KMS-11 (cell line): ENCODE measurements at regions not wholly inside any gene's neighbourhood (a gene's known extent, or its start where the extent isn't known, plus 50 kb on each side); places are given as distances from the start of the nearest gene placed in this dataset.

Experiments
- H2AFZ ChIP-seq: fragments of 200-600 bp; sonication (generic); 2 replicates; pipeline ENCODE4 v1.6.1; 2016; ENCODE audit warnings: antibody characterized with exemption, mixed run types, low read depth
- H3K27ac ChIP-seq: fragments of 200-600 bp; sonication (generic); 2 replicates; pipeline ENCODE4 v1.6.1; 2016; ENCODE audit warnings: mild to moderate bottlenecking, mixed run types
- H3K27me3 ChIP-seq: fragments of 200-600 bp; sonication (generic); 2 replicates; pipeline ENCODE4 v1.6.1; 2017; ENCODE audit warnings: mild to moderate bottlenecking, low read depth, mixed run types, moderate library complexity; ENCODE audit not compliant: insufficient read depth
- H3K36me3 ChIP-seq: fragments of 200-600 bp; sonication (generic); 2 replicates; pipeline ENCODE4 v1.6.1; 2017; ENCODE audit warnings: mild to moderate bottlenecking, mixed run types; ENCODE audit not compliant: insufficient read depth
- H3K4me1 ChIP-seq: fragments of 200-600 bp; sonication (generic); 2 replicates; pipeline ENCODE4 v1.6.1; 2016; ENCODE audit warnings: mild to moderate bottlenecking, low read depth, mixed run types; ENCODE audit not compliant: poor library complexity, severe bottlenecking
- H3K4me2 ChIP-seq: fragments of 200-600 bp; sonication (generic); 2 replicates; pipeline ENCODE4 v1.7.0; 2016; ENCODE audit warnings: mild to moderate bottlenecking, mixed run types
- H3K4me3 ChIP-seq: fragments of 200-600 bp; sonication (generic); IDR thresholded peaks from 2 replicates; pipeline ENCODE4 v1.6.1; 2017; ENCODE audit warnings: low read depth, low read length, mixed read lengths; ENCODE audit not compliant: insufficient read depth
- H3K79me2 ChIP-seq: fragments of 200-600 bp; sonication (generic); 2 replicates; pipeline ENCODE4 v1.6.1; 2016; ENCODE audit warnings: low read depth, mixed run types; ENCODE audit not compliant: insufficient read depth
- H3K9ac ChIP-seq: fragments of 200-600 bp; sonication (generic); 2 replicates; pipeline ENCODE4 v1.6.1; 2016; ENCODE audit warnings: mild to moderate bottlenecking, mixed run types
- H4K20me1 ChIP-seq: fragments of 200-600 bp; sonication (generic); 2 replicates; pipeline ENCODE4 v1.6.1; 2016; ENCODE audit warnings: mild to moderate bottlenecking, mixed run types; ENCODE audit not compliant: insufficient read depth
- TF ChIP-seq, protein P1 (sequence below): fragments of 200-600 bp; sonication (generic); conservative IDR thresholded peaks from 2 replicates; pipeline ENCODE4 v1.6.1; 2017; ENCODE audit warnings: low read depth, mild to moderate bottlenecking, antibody characterized with exemption, low read length, moderate library complexity, mixed read lengths

DNA sequence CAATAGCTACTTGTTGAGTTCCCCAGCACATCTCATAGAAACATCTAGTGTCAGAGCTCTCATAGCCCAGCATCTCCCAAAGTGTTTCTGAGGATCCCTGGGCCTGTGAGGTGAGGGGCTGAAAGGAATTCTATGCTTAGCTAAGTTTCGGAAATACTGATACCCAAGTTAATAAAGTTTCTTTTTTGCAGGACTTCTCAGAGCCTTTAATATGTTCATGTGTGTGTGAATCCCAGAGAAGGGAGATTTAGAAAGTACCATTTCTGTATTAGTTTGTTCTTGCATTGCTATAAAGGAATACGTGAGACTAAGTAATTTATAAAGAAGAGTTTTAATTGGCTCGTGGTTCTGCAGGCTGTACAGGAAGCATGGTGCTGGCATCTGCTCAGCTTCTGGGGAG is 211.2 kb downstream of the TSN start:
- Histone ChIP-seq H3K4me2 (no peak overlapping the region), H3K79me2 (no peaks in the 10 kb centered on the region), H3K9ac (no peak overlapping the region), H3K4me3 (no peak overlapping the region), H2AFZ (no peak overlapping the region), H3K36me3 (no peaks in the 10 kb centered on the region), H4K20me1 (no peaks in the 10 kb centered on the region), H3K4me1 (no peaks in the 10 kb centered on the region), H3K27ac (no peak overlapping the region), H3K27me3 (no peaks in the 10 kb centered on the region)
- TF ChIP-seq, protein P1, sequence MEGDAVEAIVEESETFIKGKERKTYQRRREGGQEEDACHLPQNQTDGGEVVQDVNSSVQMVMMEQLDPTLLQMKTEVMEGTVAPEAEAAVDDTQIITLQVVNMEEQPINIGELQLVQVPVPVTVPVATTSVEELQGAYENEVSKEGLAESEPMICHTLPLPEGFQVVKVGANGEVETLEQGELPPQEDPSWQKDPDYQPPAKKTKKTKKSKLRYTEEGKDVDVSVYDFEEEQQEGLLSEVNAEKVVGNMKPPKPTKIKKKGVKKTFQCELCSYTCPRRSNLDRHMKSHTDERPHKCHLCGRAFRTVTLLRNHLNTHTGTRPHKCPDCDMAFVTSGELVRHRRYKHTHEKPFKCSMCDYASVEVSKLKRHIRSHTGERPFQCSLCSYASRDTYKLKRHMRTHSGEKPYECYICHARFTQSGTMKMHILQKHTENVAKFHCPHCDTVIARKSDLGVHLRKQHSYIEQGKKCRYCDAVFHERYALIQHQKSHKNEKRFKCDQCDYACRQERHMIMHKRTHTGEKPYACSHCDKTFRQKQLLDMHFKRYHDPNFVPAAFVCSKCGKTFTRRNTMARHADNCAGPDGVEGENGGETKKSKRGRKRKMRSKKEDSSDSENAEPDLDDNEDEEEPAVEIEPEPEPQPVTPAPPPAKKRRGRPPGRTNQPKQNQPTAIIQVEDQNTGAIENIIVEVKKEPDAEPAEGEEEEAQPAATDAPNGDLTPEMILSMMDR: no peak

DNA sequence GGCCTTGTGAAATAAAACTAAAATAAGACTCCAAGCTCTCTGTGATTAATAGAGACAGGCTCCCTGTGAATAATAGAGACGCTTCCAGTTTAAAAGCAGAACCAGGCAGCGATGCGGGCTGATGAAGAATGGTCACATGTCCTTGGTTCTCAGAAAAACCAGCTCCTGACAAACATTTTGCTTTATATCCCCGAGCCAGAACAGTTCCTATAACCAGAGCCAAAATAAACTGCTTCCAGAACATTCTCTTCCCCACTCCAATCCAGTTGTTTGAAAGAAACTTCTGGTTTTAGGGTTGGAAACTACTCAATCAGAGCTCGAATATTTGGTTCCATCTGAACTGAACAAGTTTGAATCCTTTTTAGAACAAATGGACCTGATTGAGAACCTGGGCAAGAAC is 213.7 kb downstream of the TSN start:
- Histone ChIP-seq H3K79me2 (no peaks in the 10 kb centered on the region), H3K27me3 (no peaks in the 10 kb centered on the region), H4K20me1 (no peaks in the 10 kb centered on the region), H3K9ac (no peak overlapping the region), H3K4me1 (no peaks in the 10 kb centered on the region), H3K4me3 (no peak overlapping the region), H3K27ac (no peak overlapping the region), H3K4me2 (no peak overlapping the region), H2AFZ (no peak overlapping the region), H3K36me3 (no peaks in the 10 kb centered on the region)
- TF ChIP-seq, protein P1: no peak

DNA sequence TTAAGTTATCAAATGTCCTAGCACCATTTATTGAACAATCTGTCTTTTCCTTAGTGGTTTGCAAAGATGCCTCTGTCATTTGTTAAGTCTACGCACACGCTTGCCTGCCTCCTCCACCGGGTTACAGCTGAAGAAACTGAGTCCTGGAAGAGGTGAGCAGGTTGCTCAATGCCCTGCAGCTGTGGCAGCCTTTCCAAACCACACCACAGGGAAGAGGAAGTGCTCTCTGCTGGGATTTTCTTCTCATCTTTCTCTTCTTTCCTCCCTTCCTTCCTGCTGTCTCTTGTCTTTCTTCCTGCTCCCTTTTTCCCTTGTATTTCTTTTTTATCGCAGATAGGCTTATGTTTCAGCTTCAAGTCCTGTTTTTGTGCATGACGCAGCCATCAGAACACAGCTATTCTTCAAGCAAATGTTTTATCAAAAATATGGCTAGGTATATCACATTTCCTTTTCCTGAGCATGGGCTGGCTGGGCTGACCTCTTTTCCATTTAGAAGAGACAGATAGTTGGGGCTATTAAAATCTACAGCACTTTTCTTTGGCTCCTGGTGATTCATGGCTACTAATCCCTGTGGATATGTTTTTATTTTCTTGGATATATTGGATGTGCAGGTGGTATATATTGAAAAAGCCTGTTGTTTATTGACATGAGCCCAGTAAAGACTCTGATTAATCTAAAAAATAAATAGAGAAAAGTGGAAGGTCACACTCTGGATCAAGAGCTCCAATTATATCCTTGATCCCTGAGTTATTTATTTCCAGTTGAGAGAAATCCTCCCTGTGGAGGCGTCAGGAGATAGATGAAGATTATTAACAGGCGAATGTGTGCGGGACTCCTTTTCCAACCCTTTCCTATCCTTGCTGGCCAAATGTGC is 214.6 kb downstream of the TSN start:
- no peaks in the 10 kb centered on the region for H3K36me3 ChIP-seq
- H3K4me1 ChIP-seq: peaks cover 3% of the 10 kb centered on the region
- H3K27me3 ChIP-seq: no peaks in the 10 kb centered on the region
- H3K27ac ChIP-seq: no peak overlapping the region
- no peak overlapping the region for H3K9ac ChIP-seq
- TF ChIP-seq, protein P1: no peak
- H3K4me3 ChIP-seq: no peak overlapping the region
- H2AFZ ChIP-seq: no peak overlapping the region
- no peak overlapping the region for H3K4me2 ChIP-seq
- no peaks in the 10 kb centered on the region for H4K20me1 ChIP-seq
- no peaks in the 10 kb centered on the region for H3K79me2 ChIP-seq

DNA sequence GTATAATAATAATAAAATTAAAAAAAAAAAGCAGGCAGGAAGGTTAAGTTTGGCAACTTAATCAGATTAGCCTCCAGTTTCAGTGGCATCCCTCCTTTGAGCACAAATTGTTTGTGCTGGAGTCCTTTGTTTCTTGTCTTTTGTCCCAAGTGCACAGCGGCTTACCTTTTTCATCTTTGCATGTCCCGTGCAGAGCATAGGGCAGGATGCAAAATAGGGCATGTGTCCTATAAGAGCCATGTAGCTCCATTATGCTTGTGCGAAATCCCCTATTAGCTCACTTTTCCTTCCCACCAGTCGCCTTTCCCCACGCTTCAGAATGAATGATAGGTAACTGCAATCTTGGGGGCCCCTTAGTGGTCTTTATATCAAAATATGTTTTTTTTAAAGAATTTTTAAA is 216.8 kb downstream of the TSN start:
- H3K4me1 ChIP-seq: peaks cover 12% of the 10 kb centered on the region
- H3K4me3 ChIP-seq: no peak overlapping the region
- H3K9ac ChIP-seq: no peak overlapping the region
- H3K36me3 ChIP-seq: no peaks in the 10 kb centered on the region
- no peak overlapping the region for H2AFZ ChIP-seq
- TF ChIP-seq, protein P1: no peak
- no peaks in the 10 kb centered on the region for H3K79me2 ChIP-seq
- H3K27me3 ChIP-seq: no peaks in the 10 kb centered on the region
- H3K27ac ChIP-seq: no peak overlapping the region
- no peak overlapping the region for H3K4me2 ChIP-seq
- no peaks in the 10 kb centered on the region for H4K20me1 ChIP-seq
